Left ventricle myocardium inferior (tissue), 1 donor: ENCODE measurements at regions not wholly inside any gene's neighbourhood (a gene's known extent, or its start where the extent isn't known, plus 50 kb on each side); places are given as distances from the start of the nearest gene placed in this dataset.
A peak's percentile ranks its signal among the peaks of the same experiment; 100 is the strongest.

Experiments used
- DNase-seq: peaks from one replicate; pipeline ENCODE4 v3.0.0-alpha.2; 2020
- H3K27ac ChIP-seq: fragments of 200-600 bp; replicated peaks from 2 replicates; pipeline ENCODE4 v1.8.0; 2021
- H3K27me3 ChIP-seq: fragments of 200-600 bp; 2 replicates; pipeline ENCODE4 v1.8.0; 2021; ENCODE audit warnings: low read depth
- H3K36me3 ChIP-seq: fragments of 200-600 bp; 2 replicates; pipeline ENCODE4 v1.8.0; 2021
- H3K4me1 ChIP-seq: fragments of 200-600 bp; 2 replicates; pipeline ENCODE4 v1.8.0; 2021
- H3K4me3 ChIP-seq: fragments of 200-600 bp; 2 replicates; pipeline ENCODE4 v1.8.0; 2021; ENCODE audit warnings: mild to moderate bottlenecking, moderate library complexity
- H3K9me3 ChIP-seq: fragments of 200-600 bp; replicated peaks from 2 replicates; pipeline ENCODE4 v1.8.0; 2021
- CTCF ChIP-seq: fragments of 200-600 bp; IDR thresholded peaks from 2 replicates; pipeline ENCODE4 v1.8.0; 2021; ENCODE audit warnings: antibody characterized with exemption, mild to moderate bottlenecking, borderline replicate concordance
- intact Hi-C: fragments of 100-400 bp; cut with micrococcal nuclease; formaldehyde crosslinking; loops from one replicate; pipeline ENCODE4 v1.11.0; 2022
- donor health status: DM: no; HTN: yes; CAD: no; lungs with severe emphysema.

DNA sequence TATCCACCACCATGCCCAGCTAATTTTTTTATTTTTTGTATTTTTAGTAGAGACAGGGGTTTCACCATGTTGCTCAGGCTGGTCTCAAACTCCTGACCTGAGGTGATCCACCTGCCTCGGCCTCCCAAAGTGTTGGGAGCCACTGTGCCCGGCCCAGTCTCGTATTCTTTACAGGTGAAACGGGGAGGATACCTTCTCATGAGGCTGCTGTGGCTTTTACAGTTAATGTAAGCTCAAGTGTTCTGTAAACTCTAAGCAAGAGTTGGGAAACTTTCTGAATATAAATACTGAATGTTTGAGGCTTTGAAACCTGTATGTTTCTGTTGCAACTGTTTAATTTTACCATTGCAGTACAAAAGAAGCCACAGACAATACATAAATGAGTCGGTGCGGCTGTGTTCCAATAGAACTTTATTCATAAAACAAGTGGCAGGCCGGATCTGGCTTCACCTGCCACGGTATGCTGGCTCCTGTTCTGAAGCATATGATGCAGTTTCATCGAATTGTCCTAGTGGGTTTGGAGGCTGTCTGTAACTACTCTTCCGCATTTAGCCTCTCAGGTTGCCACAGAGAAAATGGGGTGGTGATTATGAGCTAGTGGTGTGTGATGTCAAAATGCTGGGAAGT lies 192.5 kb upstream of the ZFP64 start:
- H3K27ac ChIP-seq = no peak overlapping the region
- H3K27me3 ChIP-seq = peaks cover 9% of the 10 kb centered on the region
- no peaks in the 10 kb centered on the region for H3K4me1 ChIP-seq
- no peak for DNase-seq
- no peak overlapping the region for H3K4me3 ChIP-seq
- intact Hi-C loops = no loop called here
- H3K9me3 ChIP-seq = peaks cover 8% of the 10 kb centered on the region
- H3K36me3 ChIP-seq = no peaks in the 10 kb centered on the region
- no peak for TF ChIP-seq CTCF

GRCh38 chr20:52382933-52383332 lies 191.4 kb upstream of the ZFP64 start:
- no peak for TF ChIP-seq CTCF
- peaks cover 8% of the 10 kb centered on the region for H3K9me3 ChIP-seq
- no peak overlapping the region for H3K4me3 ChIP-seq
- no peaks in the 10 kb centered on the region for H3K4me1 ChIP-seq
- DNase-seq = no peak
- no peaks in the 10 kb centered on the region for H3K36me3 ChIP-seq
- H3K27me3 ChIP-seq = peaks cover 9% of the 10 kb centered on the region
- intact Hi-C loops = no loop called here
- H3K27ac ChIP-seq = no peak overlapping the region

DNA sequence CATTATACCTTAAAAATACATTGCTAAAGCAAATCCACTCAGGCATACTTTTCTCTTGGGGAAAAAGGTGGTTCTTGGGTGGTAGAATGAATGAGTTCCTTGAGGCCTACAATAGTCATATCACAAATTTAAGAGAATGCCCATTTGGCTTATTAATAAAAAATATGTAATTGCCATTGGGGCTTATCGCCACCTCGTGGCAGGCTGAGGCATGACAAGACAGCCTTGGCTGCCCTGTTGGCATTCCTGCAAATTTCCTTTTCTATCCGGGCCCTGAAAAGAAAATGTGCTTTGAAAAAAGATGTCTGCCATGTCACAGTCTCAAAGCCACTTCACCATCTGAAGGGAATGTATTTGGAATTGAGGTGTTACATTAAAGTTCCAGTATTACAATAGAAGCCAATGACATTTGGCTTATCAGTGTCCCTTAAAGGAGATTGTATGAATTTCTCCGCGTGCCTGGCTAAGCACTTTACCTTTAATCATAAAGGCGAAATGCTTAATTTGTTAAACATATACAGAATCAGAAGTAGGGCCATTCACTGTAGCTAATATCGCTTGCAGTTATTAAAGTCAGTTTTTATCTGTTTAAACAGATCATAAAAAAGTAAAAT lies 188.3 kb upstream of the ZFP64 start:
- H3K9me3 ChIP-seq = peaks cover 8% of the 10 kb centered on the region
- H3K36me3 ChIP-seq = no peaks in the 10 kb centered on the region
- peaks cover 6% of the 10 kb centered on the region for H3K27me3 ChIP-seq
- DNase-seq = peak; percentile 26
- H3K27ac ChIP-seq = no peak overlapping the region
- H3K4me1 ChIP-seq = no peaks in the 10 kb centered on the region
- peak; percentile 92 for TF ChIP-seq CTCF
- intact Hi-C loops = no loop called here
- H3K4me3 ChIP-seq = no peak overlapping the region

- Histone ChIP-seq H3K4me1 (no peaks in the 10 kb centered on the region), H3K9me3 (peaks cover 9% of the 10 kb centered on the region), H3K27ac (no peak overlapping the region), H3K36me3 (no peaks in the 10 kb centered on the region), H3K27me3 (peaks cover 25% of the 10 kb centered on the region), H3K4me3 (no peak overlapping the region)
- no peak for TF ChIP-seq CTCF
- no peak for DNase-seq
- intact Hi-C loops = no loop called here
These were observed 180.6 kb upstream of the ZFP64 start for GRCh38 chr20:52372169-52372568.

DNA sequence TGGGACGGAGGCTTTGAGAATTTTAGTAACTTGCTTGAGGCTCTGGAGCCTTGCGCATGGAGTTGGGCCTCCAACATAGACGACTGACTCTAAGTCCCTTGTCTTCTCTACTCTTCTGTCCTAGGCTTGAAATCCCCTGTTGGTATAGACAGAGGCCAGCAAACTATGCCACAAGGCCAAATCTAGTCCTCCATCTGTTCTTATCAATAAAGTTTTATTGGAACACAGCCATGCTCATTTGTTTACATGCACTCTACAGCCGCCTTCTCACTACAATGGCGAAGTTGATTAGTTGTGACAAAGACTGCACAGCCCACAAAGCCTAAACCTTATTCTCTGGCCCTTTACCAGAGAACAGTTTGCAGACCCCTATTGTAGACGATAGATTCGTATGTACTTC lies 174.1 kb upstream of the ZFP64 start:
- Histone ChIP-seq H3K27ac (no peak overlapping the region), H3K4me3 (no peak overlapping the region), H3K9me3 (peaks cover 9% of the 10 kb centered on the region), H3K36me3 (no peaks in the 10 kb centered on the region), H3K4me1 (no peaks in the 10 kb centered on the region), H3K27me3 (peaks cover 6% of the 10 kb centered on the region)
- intact Hi-C loops = no loop called here
- no peak for TF ChIP-seq CTCF
- no peak for DNase-seq
